Panc1 (cell line): ENCODE measurements at regions not wholly inside any gene's neighbourhood (a gene's known extent, or its start where the extent isn't known, plus 50 kb on each side); places are given as distances from the start of the nearest gene placed in this dataset.

Experiments
- POLR2AphosphoS5 ChIP-seq: IDR thresholded peaks from 2 replicates; pipeline ENCODE4 v1.6.1; 2012; ENCODE audit warnings: mild to moderate bottlenecking, low read depth, low read length, moderate library complexity
- REST ChIP-seq, 2 experiments: IDR thresholded peaks; 2 replicates each; pipeline ENCODE4 v1.6.1; 2011 to 2012; ENCODE audit warnings: low read depth in 2 of 2, control low read depth in 1 of 2, low read length in 1 of 2, mild to moderate bottlenecking in 1 of 2, moderate library complexity in 1 of 2; ENCODE audit not compliant: insufficient read depth in 1 of 2
- SIN3A ChIP-seq: IDR thresholded peaks from 2 replicates; pipeline ENCODE4 v1.6.1; 2012; ENCODE audit warnings: low read depth, mild to moderate bottlenecking, low read length, moderate library complexity, borderline replicate concordance; ENCODE audit not compliant: insufficient read depth
- TCF7L2 ChIP-seq: IDR thresholded peaks from 2 replicates; pipeline ENCODE4 v1.6.1; 2011; ENCODE audit warnings: mild to moderate bottlenecking, low read depth, low read length, inconsistent platforms
- TF ChIP-seq, protein P1 (sequence below): fragments of 450-650 bp; IDR thresholded peaks from 2 replicates; pipeline ENCODE4 v1.5.1; 2017; ENCODE audit warnings: mild to moderate bottlenecking

DNA sequence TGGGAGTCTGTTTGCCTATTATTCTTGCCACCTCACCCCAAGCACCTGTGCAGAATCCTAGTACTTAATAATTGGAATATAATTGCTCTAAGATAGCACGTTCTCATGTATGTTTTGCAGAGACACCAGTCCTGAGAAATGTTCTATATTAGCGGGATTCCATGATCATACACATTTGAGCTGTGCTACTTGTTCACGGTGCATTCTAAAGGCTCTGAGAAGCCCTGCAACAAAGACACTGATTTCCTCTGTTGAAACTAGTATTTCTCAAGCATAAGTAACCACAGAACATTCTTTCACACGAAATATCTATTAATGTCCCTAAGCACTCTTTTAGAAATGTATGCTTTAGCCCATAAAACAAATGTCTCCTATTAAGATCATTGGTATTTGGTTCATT is 109.4 kb downstream of the BARHL2 start:
- no peak for TF ChIP-seq POLR2AphosphoS5
- TF ChIP-seq, protein P1, sequence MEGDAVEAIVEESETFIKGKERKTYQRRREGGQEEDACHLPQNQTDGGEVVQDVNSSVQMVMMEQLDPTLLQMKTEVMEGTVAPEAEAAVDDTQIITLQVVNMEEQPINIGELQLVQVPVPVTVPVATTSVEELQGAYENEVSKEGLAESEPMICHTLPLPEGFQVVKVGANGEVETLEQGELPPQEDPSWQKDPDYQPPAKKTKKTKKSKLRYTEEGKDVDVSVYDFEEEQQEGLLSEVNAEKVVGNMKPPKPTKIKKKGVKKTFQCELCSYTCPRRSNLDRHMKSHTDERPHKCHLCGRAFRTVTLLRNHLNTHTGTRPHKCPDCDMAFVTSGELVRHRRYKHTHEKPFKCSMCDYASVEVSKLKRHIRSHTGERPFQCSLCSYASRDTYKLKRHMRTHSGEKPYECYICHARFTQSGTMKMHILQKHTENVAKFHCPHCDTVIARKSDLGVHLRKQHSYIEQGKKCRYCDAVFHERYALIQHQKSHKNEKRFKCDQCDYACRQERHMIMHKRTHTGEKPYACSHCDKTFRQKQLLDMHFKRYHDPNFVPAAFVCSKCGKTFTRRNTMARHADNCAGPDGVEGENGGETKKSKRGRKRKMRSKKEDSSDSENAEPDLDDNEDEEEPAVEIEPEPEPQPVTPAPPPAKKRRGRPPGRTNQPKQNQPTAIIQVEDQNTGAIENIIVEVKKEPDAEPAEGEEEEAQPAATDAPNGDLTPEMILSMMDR: no peak
- no peak for TF ChIP-seq SIN3A
- no peak for TF ChIP-seq TCF7L2
- no peak for TF ChIP-seq REST (IDR thresholded peaks at IDR 0.05; ENCODE audit: insufficient read depth in 1 of 2, low read depth in 2 of 2, low read length in 1 of 2)
